NT2/D1 (cell line): ENCODE measurements at regions not wholly inside any gene's neighbourhood (a gene's known extent, or its start where the extent isn't known, plus 50 kb on each side); places are given as distances from the start of the nearest gene placed in this dataset.

Experiments used
- SUZ12 ChIP-seq: IDR thresholded peaks from 2 replicates; pipeline ENCODE4 v1.6.1; 2011; ENCODE audit not compliant: insufficient read length, insufficient read depth; ENCODE audit errors: extremely low read depth
- YY1 ChIP-seq: IDR thresholded peaks from 2 replicates; pipeline ENCODE4 v1.6.1; 2011; ENCODE audit not compliant: insufficient read length, insufficient read depth
- ZNF274 ChIP-seq: IDR thresholded peaks from 2 replicates; pipeline ENCODE4 v1.6.1; 2011; ENCODE audit warnings: mild to moderate bottlenecking, low read depth, low read length

GRCh38 chr6:164108092-164108491 is 693.6 kb downstream of the QKI start:
- TF ChIP-seq ZNF274, result no peak
- no peak for TF ChIP-seq YY1
- no peak for TF ChIP-seq SUZ12
